IMR-90 (cell line): ENCODE measurements at regions not wholly inside any gene's neighbourhood (a gene's known extent, or its start where the extent isn't known, plus 50 kb on each side); places are given as distances from the start of the nearest gene placed in this dataset.

ENCODE experiments used
- ATAC-seq: fragments of 200-7000 bp; cut with Tn5 transposase; 2 replicates; pipeline ENCODE4 v1.9.1; 2020; ENCODE audit warnings: low read depth, mild to moderate bottlenecking, moderate library complexity
- BruUV-seq: library from RNA; stranded (reverse); fragments of 400-500 nt; replicated peaks from 2 replicates; lab custom pipeline; 2021; lab: Mats Ljungman, UMichigan
- CTCF ChIA-PET: fragments of 300-600 bp; formaldehyde crosslinking; extraction: SDS; loops from one replicate; lab custom pipeline; 2021; ENCODE audit warnings: antibody characterized with exemption; lab: Yijun Ruan, JAX
- POLR2A ChIA-PET: fragments of 300-600 bp; sonication (Branson Sonifier 250); formaldehyde crosslinking; loops from one replicate; lab custom pipeline; 2022; ENCODE audit warnings: antibody characterized with exemption; ENCODE audit not compliant: unreplicated experiment; lab: Charles Lee
- DNase-seq: peaks from one replicate; pipeline ENCODE4 v3.0.0; 2013
- H2AFZ ChIP-seq: replicated peaks from 2 replicates; pipeline ENCODE3; 2013; ENCODE audit warnings: low read length, mild to moderate bottlenecking; ENCODE audit not compliant: poor library complexity
- H2AK5ac ChIP-seq: 2 replicates; pipeline ENCODE4 v1.6.1; 2013; ENCODE audit warnings: low read depth, low read length, inconsistent platforms
- H2AK9ac ChIP-seq: replicated peaks from 2 replicates; pipeline ENCODE3; 2013; ENCODE audit warnings: mild to moderate bottlenecking, low read depth, low read length, moderate library complexity; ENCODE audit not compliant: poor library complexity
- H2BK120ac ChIP-seq: 2 replicates; pipeline ENCODE4 v1.6.1; 2013; ENCODE audit warnings: low read depth, low read length, inconsistent platforms
- H2BK15ac ChIP-seq: 3 replicates; pipeline ENCODE4 v1.6.1; 2013; ENCODE audit warnings: low read depth, low read length, inconsistent platforms
- H2BK20ac ChIP-seq: 2 replicates; pipeline ENCODE4 v1.6.1; 2013; ENCODE audit warnings: low read depth, mild to moderate bottlenecking, inconsistent platforms, low read length, moderate library complexity
- H2BK5ac ChIP-seq: 2 replicates; pipeline ENCODE4 v1.6.1; 2013; ENCODE audit warnings: mild to moderate bottlenecking, low read depth, low read length, inconsistent platforms; ENCODE audit not compliant: poor library complexity, severe bottlenecking
- H3K14ac ChIP-seq: replicated peaks from 2 replicates; pipeline ENCODE4 v1.6.1; 2013; ENCODE audit warnings: low read depth, low read length, inconsistent platforms
- H3K18ac ChIP-seq: 2 replicates; pipeline ENCODE4 v1.6.1; 2013; ENCODE audit warnings: low read depth, low read length, control low read depth
- H3K23ac ChIP-seq: 2 replicates; pipeline ENCODE4 v1.6.1; 2013; ENCODE audit warnings: low read depth, low read length, inconsistent platforms
- H3K27ac ChIP-seq: 2 replicates; pipeline ENCODE4 v1.5.1; 2013; ENCODE audit warnings: mild to moderate bottlenecking, control low read depth, low read length; ENCODE audit not compliant: insufficient read depth
- H3K27me3 ChIP-seq: 2 replicates; pipeline ENCODE4 v1.6.1; 2013; ENCODE audit warnings: low read length; ENCODE audit not compliant: control insufficient read depth, insufficient read depth
- H3K36me3 ChIP-seq: 2 replicates; pipeline ENCODE4 v1.6.1; 2013; ENCODE audit warnings: low read length, mixed read lengths; ENCODE audit not compliant: control insufficient read depth, insufficient read depth
- H3K4ac ChIP-seq: 2 replicates; pipeline ENCODE4 v1.6.1; 2013; ENCODE audit warnings: low read depth, low read length, inconsistent platforms
- H3K4me1 ChIP-seq: 2 replicates; pipeline ENCODE4 v1.6.1; 2013; ENCODE audit warnings: low read length, mixed read lengths; ENCODE audit not compliant: control insufficient read depth, insufficient read depth
- H3K4me2 ChIP-seq: 2 replicates; pipeline ENCODE4 v1.6.1; 2013; ENCODE audit warnings: low read depth, mild to moderate bottlenecking, control low read depth, low read length, moderate library complexity
- H3K4me3 ChIP-seq: 2 replicates; pipeline ENCODE4 v1.5.1; 2013; ENCODE audit warnings: low read depth, mild to moderate bottlenecking, control low read depth, low read length, moderate library complexity; ENCODE audit not compliant: insufficient read depth
- H3K56ac ChIP-seq: 2 replicates; pipeline ENCODE4 v1.6.1; 2013; ENCODE audit warnings: low read length, inconsistent platforms; ENCODE audit not compliant: insufficient read depth; ENCODE audit errors: extremely low read depth
- H3K79me1 ChIP-seq, 2 experiments: 2 replicates each; pipeline ENCODE4 v1.6.1; 2013; ENCODE audit warnings: low read length in 2 of 2, inconsistent platforms in 1 of 2, low read depth in 1 of 2
- H3K9ac ChIP-seq: 2 replicates; pipeline ENCODE4 v1.6.1; 2013; ENCODE audit warnings: low read depth, low read length, control low read depth
- H3K9me1 ChIP-seq: 2 replicates; pipeline ENCODE4 v1.6.1; 2013; ENCODE audit warnings: low read length, inconsistent platforms; ENCODE audit not compliant: insufficient read depth
- H3K9me3 ChIP-seq: 2 replicates; pipeline ENCODE4 v1.6.1; 2013; ENCODE audit warnings: low read length; ENCODE audit not compliant: control insufficient read depth, insufficient read depth
- H4K20me1 ChIP-seq: 2 replicates; pipeline ENCODE4 v1.6.1; 2013; ENCODE audit warnings: low read length, inconsistent platforms; ENCODE audit not compliant: insufficient read depth
- H4K5ac ChIP-seq: 2 replicates; pipeline ENCODE4 v1.6.1; 2013; ENCODE audit warnings: mild to moderate bottlenecking, low read depth, low read length, control low read depth
- H4K8ac ChIP-seq, 2 experiments: 2 replicates each; pipeline ENCODE4 v1.6.1; 2013; ENCODE audit warnings: low read depth in 2 of 2, low read length in 2 of 2, control low read depth in 1 of 2, inconsistent platforms in 1 of 2
- H4K91ac ChIP-seq: 2 replicates; pipeline ENCODE4 v1.6.1; 2013; ENCODE audit warnings: low read depth, low read length, inconsistent platforms; ENCODE audit not compliant: insufficient read depth
- BHLHE40 ChIP-seq: fragments of 150-350 bp; IDR thresholded peaks from 2 replicates; pipeline ENCODE4 v1.6.1; 2016; ENCODE audit warnings: mild to moderate bottlenecking, low read depth, low read length
- CEBPB ChIP-seq: IDR thresholded peaks from 2 replicates; pipeline ENCODE4 v1.6.1; 2012; ENCODE audit warnings: low read depth, low read length, improper control_type of control experiment
- CHD1 ChIP-seq: IDR thresholded peaks from 2 replicates; pipeline ENCODE4 v1.6.1; 2012; ENCODE audit warnings: low read depth, low read length, improper control_type of control experiment
- FOS ChIP-seq: fragments of 150-350 bp; IDR thresholded peaks from 2 replicates; pipeline ENCODE4 v1.6.1; 2016; ENCODE audit warnings: low read depth, low read length
- MAFK ChIP-seq: IDR thresholded peaks from 2 replicates; pipeline ENCODE4 v1.6.1; 2012; ENCODE audit warnings: low read depth, low read length, improper control_type of control experiment
- MAZ ChIP-seq: IDR thresholded peaks from 2 replicates; pipeline ENCODE4 v1.6.1; 2012; ENCODE audit warnings: low read depth, mild to moderate bottlenecking, low read length, improper control_type of control experiment, moderate library complexity, borderline replicate concordance
- MXI1 ChIP-seq: IDR thresholded peaks from 2 replicates; pipeline ENCODE4 v1.6.1; 2012; ENCODE audit warnings: low read depth, mild to moderate bottlenecking, low read length, moderate library complexity, borderline replicate concordance
- NFE2L2 ChIP-seq: fragments of 150-350 bp; IDR thresholded peaks from 2 replicates; pipeline ENCODE4 v1.6.1; 2016; ENCODE audit warnings: low read depth, mild to moderate bottlenecking, low read length
- POLR2A ChIP-seq: IDR thresholded peaks from 2 replicates; pipeline ENCODE4 v1.6.1; 2012; ENCODE audit warnings: mild to moderate bottlenecking, low read depth, low read length
- RAD21 ChIP-seq: IDR thresholded peaks from 2 replicates; pipeline ENCODE4 v1.6.1; 2012; ENCODE audit warnings: low read length, improper control_type of control experiment
- RCOR1 ChIP-seq: IDR thresholded peaks from 2 replicates; pipeline ENCODE4 v1.6.1; 2012; ENCODE audit warnings: mild to moderate bottlenecking, low read length, improper control_type of control experiment; ENCODE audit not compliant: insufficient replicate concordance
- RFX5 ChIP-seq: IDR thresholded peaks from 2 replicates; pipeline ENCODE4 v1.8.0; 2012; ENCODE audit warnings: low read depth, mild to moderate bottlenecking, low read length, moderate library complexity
- SMC3 ChIP-seq: fragments of 150-350 bp; IDR thresholded peaks from 2 replicates; pipeline ENCODE4 v1.6.1; 2016; ENCODE audit warnings: low read depth, mild to moderate bottlenecking, antibody characterized with exemption, low read length, moderate library complexity
- USF2 ChIP-seq: fragments of 150-350 bp; IDR thresholded peaks from 2 replicates; pipeline ENCODE4 v1.6.1; 2017; ENCODE audit warnings: mild to moderate bottlenecking, antibody characterized with exemption, low read length, low read depth
- WGBS, 2 experiments: methylation state at CpG; one replicate each; pipeline versions ENCODE4 v1.1.5 to v1.1.7; 2013; ENCODE audit warnings: missing lambda C conversion rate in 2 of 2; ENCODE audit not compliant: insufficient read length in 1 of 2; ENCODE audit errors: extremely low coverage in 2 of 2; 5-methylcytosine and 5-hydroxymethylcytosine counted together
- dilution Hi-C: fragments of 300-500 bp; cut with HindIII; formaldehyde crosslinking; loops from one replicate; pipeline ENCODE4 v1.14.3; 2018; ENCODE audit warnings: low sequenced_read_pairs; ENCODE audit not compliant: unreplicated experiment
- in situ Hi-C: fragments of 300-500 bp; cut with MboI; formaldehyde crosslinking; loops from 3 replicates; pipeline ENCODE4 v1.14.3; 2019; ENCODE audit warnings: low sequenced_read_pairs, inconsistent platforms, mixed read lengths
- intact Hi-C: fragments of 100-400 bp; cut with micrococcal nuclease; formaldehyde crosslinking; loops from 2 replicates; pipeline ENCODE4 v1.10.0; 2022
- TF ChIP-seq, protein P1 (sequence below): conservative IDR thresholded peaks from 2 replicates; pipeline ENCODE4 v1.5.1; 2012; ENCODE audit warnings: mild to moderate bottlenecking, low read depth, low read length, improper control_type of control experiment
- TF ChIP-seq, protein P2 (sequence below): fragments of 150-350 bp; IDR thresholded peaks from 2 replicates; pipeline ENCODE4 v1.6.1; 2016; ENCODE audit warnings: low read depth, mild to moderate bottlenecking, low read length, moderate library complexity, borderline replicate concordance

DNA sequence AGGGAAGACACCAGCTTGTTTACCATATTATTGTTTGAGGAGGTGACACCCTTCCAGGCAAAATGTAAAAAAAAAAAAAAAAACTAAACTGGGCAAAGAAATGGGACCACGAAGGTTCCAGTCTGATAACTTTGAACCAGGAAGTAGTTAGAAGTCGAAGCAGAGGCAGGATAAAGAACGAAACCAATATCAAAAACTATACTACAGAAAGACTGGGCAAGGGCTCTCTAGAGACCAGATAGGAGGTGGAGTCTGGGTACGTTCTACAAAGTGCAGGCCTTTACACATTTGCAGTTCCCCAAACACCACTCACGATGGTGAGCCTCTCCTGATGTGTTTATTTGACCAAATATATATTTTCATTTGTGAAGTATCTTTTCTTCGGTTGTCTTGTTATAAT is 125.7 kb upstream of the CDK1 start:
- Histone ChIP-seq H2BK20ac (no peak overlapping the region), H4K8ac (no peak overlapping the region), H3K27ac (no peak overlapping the region), H3K14ac (no peak overlapping the region), H3K23ac (no peak overlapping the region), H2AFZ (no peak overlapping the region), H3K4me3 (no peak overlapping the region), H4K20me1 (no peaks in the 10 kb centered on the region), H2BK5ac (no peak overlapping the region), H2AK5ac (no peak overlapping the region), H4K5ac (no peak overlapping the region), H3K27me3 (peaks cover 1% of the 10 kb centered on the region; the same call in 1 of the 2 replicates), H2BK15ac (no peak overlapping the region), H3K36me3 (no peaks in the 10 kb centered on the region), H3K9me1 (no peaks in the 10 kb centered on the region), H3K4ac (no peak overlapping the region), H3K56ac (no peak overlapping the region), H2AK9ac (no peak overlapping the region), H3K4me2 (no peak overlapping the region), H2BK120ac (no peak overlapping the region), H3K79me1 (no peaks in the 10 kb centered on the region), H3K9ac (no peak overlapping the region), H4K91ac (no peak overlapping the region), H3K4me1 (no peaks in the 10 kb centered on the region), H3K18ac (no peak overlapping the region), H3K9me3 (no peaks in the 10 kb centered on the region)
- dilution Hi-C loops = no loop called here
- TF ChIP-seq MXI1 = no peak
- TF ChIP-seq, protein P1, sequence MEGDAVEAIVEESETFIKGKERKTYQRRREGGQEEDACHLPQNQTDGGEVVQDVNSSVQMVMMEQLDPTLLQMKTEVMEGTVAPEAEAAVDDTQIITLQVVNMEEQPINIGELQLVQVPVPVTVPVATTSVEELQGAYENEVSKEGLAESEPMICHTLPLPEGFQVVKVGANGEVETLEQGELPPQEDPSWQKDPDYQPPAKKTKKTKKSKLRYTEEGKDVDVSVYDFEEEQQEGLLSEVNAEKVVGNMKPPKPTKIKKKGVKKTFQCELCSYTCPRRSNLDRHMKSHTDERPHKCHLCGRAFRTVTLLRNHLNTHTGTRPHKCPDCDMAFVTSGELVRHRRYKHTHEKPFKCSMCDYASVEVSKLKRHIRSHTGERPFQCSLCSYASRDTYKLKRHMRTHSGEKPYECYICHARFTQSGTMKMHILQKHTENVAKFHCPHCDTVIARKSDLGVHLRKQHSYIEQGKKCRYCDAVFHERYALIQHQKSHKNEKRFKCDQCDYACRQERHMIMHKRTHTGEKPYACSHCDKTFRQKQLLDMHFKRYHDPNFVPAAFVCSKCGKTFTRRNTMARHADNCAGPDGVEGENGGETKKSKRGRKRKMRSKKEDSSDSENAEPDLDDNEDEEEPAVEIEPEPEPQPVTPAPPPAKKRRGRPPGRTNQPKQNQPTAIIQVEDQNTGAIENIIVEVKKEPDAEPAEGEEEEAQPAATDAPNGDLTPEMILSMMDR = no peak
- TF ChIP-seq CHD1 = no peak
- no peak for TF ChIP-seq RCOR1
- TF ChIP-seq POLR2A = no peak
- TF ChIP-seq RAD21 = no peak
- TF ChIP-seq, protein P2, sequence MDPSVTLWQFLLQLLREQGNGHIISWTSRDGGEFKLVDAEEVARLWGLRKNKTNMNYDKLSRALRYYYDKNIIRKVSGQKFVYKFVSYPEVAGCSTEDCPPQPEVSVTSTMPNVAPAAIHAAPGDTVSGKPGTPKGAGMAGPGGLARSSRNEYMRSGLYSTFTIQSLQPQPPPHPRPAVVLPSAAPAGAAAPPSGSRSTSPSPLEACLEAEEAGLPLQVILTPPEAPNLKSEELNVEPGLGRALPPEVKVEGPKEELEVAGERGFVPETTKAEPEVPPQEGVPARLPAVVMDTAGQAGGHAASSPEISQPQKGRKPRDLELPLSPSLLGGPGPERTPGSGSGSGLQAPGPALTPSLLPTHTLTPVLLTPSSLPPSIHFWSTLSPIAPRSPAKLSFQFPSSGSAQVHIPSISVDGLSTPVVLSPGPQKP = no peak
- no peak for TF ChIP-seq MAFK
- no peak for TF ChIP-seq CEBPB
- TF ChIP-seq BHLHE40 = no peak
- TF ChIP-seq RFX5 = no peak
- TF ChIP-seq SMC3 = no peak
- TF ChIP-seq NFE2L2 = no peak
- TF ChIP-seq MAZ = no peak
- TF ChIP-seq USF2 = no peak
- no peak for TF ChIP-seq FOS
- WGBS, 2 experiments = no CpG with 5 or more reads among the region's 6 CpGs
- DNase-seq (no peak), ATAC-seq (no peak)
- intact Hi-C loops = no loop called here
- no TSS peak for BruUV-seq
- ChIA-PET CTCF (no interaction called here), POLR2A (no interaction called here)
- in situ Hi-C loops = no loop called here
